ENCODE measurements at regions not wholly inside any gene's neighbourhood (a gene's known extent, or its start where the extent isn't known, plus 50 kb on each side); places are given as distances from the start of the nearest gene placed in this dataset.

- TF ChIP-seq CTCF (IDR thresholded peaks at IDR 0.05): no peak
- TF ChIP-seq POLR2AphosphoS5 (IDR thresholded peaks at IDR 0.05; ENCODE audit: insufficient read depth in 1 of 2, low read depth in 1 of 2): no peak
- TF ChIP-seq POLR2A (IDR thresholded peaks at IDR 0.05): no peak
These were observed 133.5 kb downstream of the C16orf95 start for GRCh38 chr16:87183647-87184046.

Data from vagina (tissue), 2 donors.